CD14-positive monocyte (primary cell): ENCODE measurements at regions not wholly inside any gene's neighbourhood (a gene's known extent, or its start where the extent isn't known, plus 50 kb on each side); places are given as distances from the start of the nearest gene placed in this dataset.

Experiments used
- DNase-seq, 3 donors: peaks; one replicate each; pipeline ENCODE4 v3.0.0-alpha.2; 2011 to 2022
- H2AFZ ChIP-seq: 2 replicates; pipeline ENCODE4 v1.6.0; 2012; ENCODE audit warnings: mild to moderate bottlenecking, low read depth, low read length, inconsistent platforms; ENCODE audit not compliant: insufficient read depth, poor library complexity, severe bottlenecking
- H3K27ac ChIP-seq, 2 donors: 1 replicate in 1 of 2; 2 replicates in 1 of 2; pipeline ENCODE4 v1.5.1; 2012 to 2013; ENCODE audit warnings: low read length in 2 of 2, control low read depth in 1 of 2, inconsistent platforms in 1 of 2, low read depth in 1 of 2, mild to moderate bottlenecking in 1 of 2
- H3K27me3 ChIP-seq, 2 donors: one replicate each; pipeline versions ENCODE4 v1.6.0 to v1.6.1; 2011 to 2013; ENCODE audit warnings: low read length in 2 of 2; ENCODE audit not compliant: control insufficient read depth in 2 of 2, insufficient read depth in 2 of 2
- H3K36me3 ChIP-seq, 2 donors: replicated peaks in 1 of 2; 1 replicate in 1 of 2; 2 replicates in 1 of 2; pipeline versions ENCODE4 v1.5.1 to v1.6.1; 2012 to 2013; ENCODE audit warnings: low read length in 2 of 2, control low read depth in 1 of 2, inconsistent platforms in 1 of 2, mild to moderate bottlenecking in 1 of 2; ENCODE audit not compliant: insufficient read depth in 2 of 2, control insufficient read depth in 1 of 2
- H3K4me1 ChIP-seq, 2 donors: 1 replicate in 1 of 2; 2 replicates in 1 of 2; pipeline versions ENCODE4 v1.5.1 to v1.6.1; 2012 to 2013; ENCODE audit warnings: low read length in 2 of 2, control low read depth in 1 of 2, inconsistent platforms in 1 of 2, mild to moderate bottlenecking in 1 of 2, moderate library complexity in 1 of 2; ENCODE audit not compliant: insufficient read depth in 2 of 2, control insufficient read depth in 1 of 2
- H3K4me2 ChIP-seq: replicated peaks from 2 replicates; pipeline ENCODE3; 2012; ENCODE audit warnings: low read length, moderate library complexity, mild to moderate bottlenecking; ENCODE audit not compliant: poor library complexity, severe bottlenecking; ENCODE audit errors: extremely low read depth
- H3K4me3 ChIP-seq, 3 experiments: fragments of 200-600 bp in 1 of 3; sonication (generic) in 1 of 3; replicated peaks in 1 of 3; 1 replicate in 2 of 3; 2 replicates in 1 of 3; pipeline ENCODE4 v1.5.1; 2011 to 2013; ENCODE audit warnings: low read length in 3 of 3, mild to moderate bottlenecking in 3 of 3, control low read depth in 2 of 3, low read depth in 2 of 3, inconsistent platforms in 1 of 3, moderate library complexity in 1 of 3
- H3K79me2 ChIP-seq: 2 replicates; pipeline ENCODE4 v1.6.0; 2012; ENCODE audit warnings: mild to moderate bottlenecking, control low read depth, inconsistent platforms, low read length, moderate library complexity; ENCODE audit not compliant: insufficient read depth
- H3K9ac ChIP-seq: 2 replicates; pipeline ENCODE4 v1.6.0; 2017; ENCODE audit warnings: low read length, mild to moderate bottlenecking; ENCODE audit not compliant: insufficient read depth, poor library complexity, severe bottlenecking
- H3K9me3 ChIP-seq, 2 donors: replicated peaks in 1 of 2; 1 replicate in 1 of 2; 2 replicates in 1 of 2; pipeline versions ENCODE4 v1.5.1 to v1.6.1; 2012 to 2013; ENCODE audit warnings: low read length in 2 of 2, control low read depth in 1 of 2; ENCODE audit not compliant: control insufficient read depth in 1 of 2, insufficient read depth in 1 of 2
- H4K20me1 ChIP-seq: 2 replicates; pipeline ENCODE4 v1.6.0; 2012; ENCODE audit warnings: mild to moderate bottlenecking, low read length, control low read depth, moderate library complexity; ENCODE audit not compliant: insufficient read depth
- H3K27ac Mint-ChIP-seq, 7 donors: one replicate each; pipeline ENCODE4 v1.8.0; 2020; ENCODE audit warnings: mild to moderate bottlenecking in 7 of 7, mixed read lengths in 7 of 7, moderate library complexity in 6 of 7, inconsistent platforms in 2 of 7
- H3K27me3 Mint-ChIP-seq, 3 donors: one replicate each; pipeline ENCODE4 v1.8.0; 2021 to 2022; ENCODE audit warnings: low read depth in 3 of 3, mild to moderate bottlenecking in 3 of 3, mixed read lengths in 3 of 3, moderate library complexity in 3 of 3, inconsistent platforms in 1 of 3
- H3K36me3 Mint-ChIP-seq, 2 donors: one replicate each; pipeline ENCODE4 v1.8.0; 2020; ENCODE audit warnings: mixed read lengths in 2 of 2, inconsistent platforms in 1 of 2, mild to moderate bottlenecking in 1 of 2
- H3K4me1 Mint-ChIP-seq: one replicate; pipeline ENCODE4 v1.8.0; 2020; ENCODE audit warnings: mild to moderate bottlenecking, mixed read lengths
- H3K4me3 Mint-ChIP-seq, 2 donors: one replicate each; pipeline ENCODE4 v1.8.0; 2020; ENCODE audit warnings: mild to moderate bottlenecking in 2 of 2, mixed read lengths in 2 of 2, moderate library complexity in 1 of 2
- H3K9me3 Mint-ChIP-seq, 7 donors: one replicate each; pipeline ENCODE4 v1.8.0; 2020 to 2022; ENCODE audit warnings: mixed read lengths in 7 of 7, mild to moderate bottlenecking in 6 of 7, moderate library complexity in 6 of 7, inconsistent platforms in 2 of 7
- CTCF ChIP-seq: fragments of 200-600 bp; IDR thresholded peaks from one replicate; pipeline ENCODE4 v1.8.0; 2022; ENCODE audit warnings: antibody characterized with exemption, mild to moderate bottlenecking
- WGBS: methylation state at CpG from one replicate; pipeline ENCODE4 v1.1.5; 2013; ENCODE audit warnings: missing lambda C conversion rate; ENCODE audit not compliant: insufficient coverage; 5-methylcytosine and 5-hydroxymethylcytosine counted together
- intact Hi-C, 2 donors: fragments of 100-400 bp; cut with micrococcal nuclease; formaldehyde crosslinking; loops; one replicate each; pipeline versions ENCODE4 v1.15.0 to v1.15.1; 2023

DNA sequence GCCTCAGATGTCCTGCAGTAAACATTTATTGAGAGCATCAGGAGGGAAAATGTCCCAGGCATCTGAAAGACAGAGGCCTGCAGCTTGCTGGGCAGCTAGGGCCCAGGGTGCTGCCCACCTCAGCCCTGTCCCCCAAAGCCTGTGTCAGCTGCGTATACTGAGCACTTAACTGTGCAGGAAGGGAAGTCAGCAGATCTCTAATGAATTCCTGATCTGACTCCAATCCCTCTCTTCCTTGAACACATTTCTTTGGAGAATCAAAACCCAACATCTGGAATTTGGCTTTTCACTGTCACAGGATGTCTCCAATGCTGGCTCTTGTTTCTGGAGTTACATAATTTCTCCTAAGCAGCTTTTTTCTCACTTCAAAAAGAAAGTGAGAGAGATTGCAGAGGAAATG lies 364.7 kb upstream of the NFE2L3 start:
- TF ChIP-seq CTCF: no peak
- 100% methylated on average over 1 of the region's 1 CpG for WGBS
- Mint-ChIP-seq H3K36me3 (no peaks in the 10 kb centered on the region), H3K9me3 (peaks cover 0 to 5% (median 0%) of the 10 kb centered on the region in 7 donors), H3K27me3 (peaks cover 3 to 8% (median 5%) of the 10 kb centered on the region in 3 donors), H3K4me1 (no peaks in the 10 kb centered on the region), H3K27ac (no peak overlapping the region), H3K4me3 (no peak overlapping the region)
- Histone ChIP-seq H3K4me1 (no peaks in the 10 kb centered on the region), H3K4me3 (no peak overlapping the region), H2AFZ (no peak overlapping the region), H3K27ac (no peak overlapping the region), H3K9me3 (no peaks in the 10 kb centered on the region), H3K79me2 (no peaks in the 10 kb centered on the region), H3K27me3 (peaks cover 2 to 3% of the 10 kb centered on the region in 2 donors), H3K4me2 (no peak overlapping the region), H3K36me3 (no peaks in the 10 kb centered on the region), H3K9ac (no peak overlapping the region), H4K20me1 (no peaks in the 10 kb centered on the region)
- no peak for DNase-seq
- intact Hi-C loops: no loop called here

DNA sequence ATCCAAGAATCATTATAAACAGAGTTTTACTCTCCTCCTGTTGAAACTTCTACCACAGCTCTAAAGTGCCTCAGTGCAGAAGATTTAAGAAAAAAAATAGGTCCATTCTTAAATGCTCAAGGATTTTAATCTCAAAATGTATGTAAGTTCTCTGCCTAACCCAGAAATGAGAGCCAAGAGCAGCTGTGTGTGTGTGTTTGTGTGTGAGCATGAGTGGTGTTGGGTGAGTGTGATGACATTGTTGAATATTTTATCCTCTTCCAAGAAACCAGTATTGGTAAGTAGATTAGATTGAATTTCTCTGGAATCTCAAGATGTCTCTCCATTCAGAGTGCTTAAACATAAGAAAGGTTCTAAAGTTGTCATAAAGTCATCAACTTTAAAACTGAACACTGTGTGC lies 363.6 kb upstream of the NFE2L3 start:
- intact Hi-C loops: no loop called here

More for the DNA sequence above, 363.6 kb upstream of the NFE2L3 start:
- Mint-ChIP-seq H3K4me1 (peaks cover 4% of the 10 kb centered on the region), H3K27ac (no peak overlapping the region), H3K27me3 (peaks cover 3 to 8% (median 5%) of the 10 kb centered on the region in 3 donors), H3K9me3 (peaks cover 0 to 13% (median 8%) of the 10 kb centered on the region in 7 donors), H3K36me3 (no peaks in the 10 kb centered on the region), H3K4me3 (no peak overlapping the region)
- H3K27ac ChIP-seq: no peak overlapping the region
- H2AFZ ChIP-seq: no peak overlapping the region
- no peaks in the 10 kb centered on the region for H3K4me1 ChIP-seq
- no peak overlapping the region for H3K4me3 ChIP-seq
- H3K9me3 ChIP-seq: no peaks in the 10 kb centered on the region
- H3K9ac ChIP-seq: no peak overlapping the region
- no peak overlapping the region for H3K4me2 ChIP-seq
- H3K27me3 ChIP-seq: peaks cover 2 to 3% of the 10 kb centered on the region in 2 donors
- no peak for DNase-seq
- no peaks in the 10 kb centered on the region for H4K20me1 ChIP-seq
- no peaks in the 10 kb centered on the region for H3K36me3 ChIP-seq
- no peak for TF ChIP-seq CTCF
- H3K79me2 ChIP-seq: no peaks in the 10 kb centered on the region
